OCI-LY3 (cell line): ENCODE measurements at regions not wholly inside any gene's neighbourhood (a gene's known extent, or its start where the extent isn't known, plus 50 kb on each side); places are given as distances from the start of the nearest gene placed in this dataset.

Source experiments
- H2AFZ ChIP-seq: fragments of 200-600, 300-600 bp; shearing (Covaris generic); 2 replicates; pipeline ENCODE4 v1.6.0; 2014; ENCODE audit warnings: antibody characterized with exemption, low read depth, low read length
- H3K27ac ChIP-seq: fragments of 200-600, 300-600 bp; sonication (generic); 2 replicates; pipeline ENCODE4 v1.5.1; 2014; ENCODE audit warnings: mild to moderate bottlenecking, low read length, moderate library complexity, mixed read lengths
- H3K27me3 ChIP-seq: fragments of 200-600, 300-600 bp; sonication (generic); 2 replicates; pipeline ENCODE4 v1.6.1; 2014; ENCODE audit warnings: low read depth, low read length, mixed read lengths
- H3K36me3 ChIP-seq: fragments of 200-600, 300-600 bp; sonication (generic); replicated peaks from 2 replicates; pipeline ENCODE3; 2014; ENCODE audit warnings: low read depth, low read length, mixed read lengths
- H3K4me1 ChIP-seq: fragments of 300-600, 200-600 bp; sonication (generic); 2 replicates; pipeline ENCODE4 v1.6.1; 2014; ENCODE audit warnings: low read length, mixed read lengths
- H3K4me2 ChIP-seq: fragments of 200-600, 300-600 bp; sonication (generic); 2 replicates; pipeline ENCODE4 v1.6.1; 2014; ENCODE audit warnings: low read length, mixed read lengths
- H3K4me3 ChIP-seq: fragments of 300-600, 200-600 bp; sonication (generic); 2 replicates; pipeline ENCODE4 v1.5.1; 2014; ENCODE audit warnings: antibody characterized with exemption, mild to moderate bottlenecking, low read length, moderate library complexity
- H3K79me2 ChIP-seq: fragments of 300-600, 200-600 bp; shearing (Covaris generic); 2 replicates; pipeline ENCODE4 v1.6.1; 2014; ENCODE audit warnings: mild to moderate bottlenecking, low read length, mixed read lengths
- H3K9ac ChIP-seq: fragments of 300-600, 200-600 bp; shearing (Covaris generic); 2 replicates; pipeline ENCODE4 v1.6.0; 2014; ENCODE audit warnings: mild to moderate bottlenecking, low read length, moderate library complexity
- H3K9me3 ChIP-seq: fragments of 200-600, 300-600 bp; shearing (Covaris generic); 2 replicates; pipeline ENCODE4 v1.6.1; 2014; ENCODE audit warnings: low read length, mixed read lengths; ENCODE audit not compliant: insufficient read depth
- H4K20me1 ChIP-seq: fragments of 200-600, 300-600 bp; sonication (generic); 2 replicates; pipeline ENCODE4 v1.6.1; 2016; ENCODE audit warnings: low read length, mixed read lengths; ENCODE audit not compliant: insufficient read depth
- CTCF ChIP-seq: fragments of 200-600, 300-600 bp; sonication (generic); IDR thresholded peaks from 2 replicates; pipeline ENCODE4 v1.5.1; 2014; ENCODE audit warnings: antibody characterized with exemption, low read length, low read depth
- EZH2phosphoT487 ChIP-seq: fragments of 200-600 bp; shearing (Covaris generic); IDR thresholded peaks from 2 replicates; pipeline ENCODE4 v1.6.1; 2018; ENCODE audit warnings: antibody characterized with exemption, mixed run types, low read depth

GRCh38 chr10:78388331-78389050 is 354.8 kb downstream of the RPS24 start:
- H3K9me3 ChIP-seq, result no peaks in the 10 kb centered on the region
- no peaks in the 10 kb centered on the region for H3K4me1 ChIP-seq
- no peaks in the 10 kb centered on the region for H3K36me3 ChIP-seq
- TF ChIP-seq CTCF (no peak), EZH2phosphoT487 (no peak)
- H3K4me2 ChIP-seq, result no peak overlapping the region
- no peaks in the 10 kb centered on the region for H3K79me2 ChIP-seq
- H2AFZ ChIP-seq, result no peak overlapping the region
- H3K27me3 ChIP-seq, result peaks cover 7% of the 10 kb centered on the region; the same call in 1 of the 2 replicates
- no peak overlapping the region for H3K27ac ChIP-seq
- no peak overlapping the region for H3K4me3 ChIP-seq
- no peak overlapping the region for H3K9ac ChIP-seq
- H4K20me1 ChIP-seq, result no peaks in the 10 kb centered on the region

DNA sequence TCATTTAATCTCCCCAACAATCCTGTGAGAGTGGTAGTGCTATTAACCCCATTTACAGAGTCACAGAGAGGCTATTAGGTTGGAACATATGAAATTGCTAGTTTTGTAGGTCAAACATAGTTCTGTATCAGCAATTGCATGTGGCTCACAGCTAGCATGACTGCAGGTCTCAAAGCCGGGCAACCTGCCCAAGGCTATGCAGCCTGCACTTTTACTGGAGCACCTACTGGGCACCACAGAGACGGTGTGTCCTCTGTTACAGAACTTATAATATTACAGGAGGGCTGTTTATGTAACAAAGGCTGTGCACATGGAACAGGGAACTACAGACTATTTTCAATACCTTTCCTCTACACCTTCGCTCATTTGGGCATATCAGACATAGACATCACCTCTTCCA is 355.8 kb downstream of the RPS24 start:
- Histone ChIP-seq H3K27me3 (peaks cover 6% of the 10 kb centered on the region; the same call in 1 of the 2 replicates), H3K4me1 (no peaks in the 10 kb centered on the region), H4K20me1 (no peaks in the 10 kb centered on the region), H3K4me3 (no peak overlapping the region), H2AFZ (no peak overlapping the region), H3K36me3 (no peaks in the 10 kb centered on the region), H3K4me2 (no peak overlapping the region), H3K27ac (no peak overlapping the region), H3K9ac (no peak overlapping the region), H3K9me3 (no peaks in the 10 kb centered on the region), H3K79me2 (no peaks in the 10 kb centered on the region)
- TF ChIP-seq CTCF (no peak), EZH2phosphoT487 (no peak)

GRCh38 chr10:78390051-78390450 is 356.4 kb downstream of the RPS24 start:
- Histone ChIP-seq H3K4me1 (no peaks in the 10 kb centered on the region), H3K4me3 (no peak overlapping the region), H3K27me3 (no peaks in the 10 kb centered on the region; the same call in 1 of the 2 replicates), H3K36me3 (no peaks in the 10 kb centered on the region), H3K27ac (no peak overlapping the region), H3K9me3 (no peaks in the 10 kb centered on the region), H3K79me2 (no peaks in the 10 kb centered on the region), H3K4me2 (no peak overlapping the region), H3K9ac (no peak overlapping the region), H2AFZ (no peak overlapping the region), H4K20me1 (no peaks in the 10 kb centered on the region)
- no peak for TF ChIP-seq EZH2phosphoT487
- TF ChIP-seq CTCF, result no peak

GRCh38 chr10:78390817-78391216 is 357.2 kb downstream of the RPS24 start:
- no peaks in the 10 kb centered on the region for H3K79me2 ChIP-seq
- H3K9ac ChIP-seq, result no peak overlapping the region
- H3K27me3 ChIP-seq, result no peaks in the 10 kb centered on the region; the same call in 1 of the 2 replicates
- H4K20me1 ChIP-seq, result no peaks in the 10 kb centered on the region
- no peak overlapping the region for H3K4me3 ChIP-seq
- H3K4me2 ChIP-seq, result no peak overlapping the region
- no peaks in the 10 kb centered on the region for H3K9me3 ChIP-seq
- H2AFZ ChIP-seq, result no peak overlapping the region
- no peaks in the 10 kb centered on the region for H3K36me3 ChIP-seq
- no peaks in the 10 kb centered on the region for H3K4me1 ChIP-seq
- H3K27ac ChIP-seq, result no peak overlapping the region
- no peak for TF ChIP-seq EZH2phosphoT487
- no peak for TF ChIP-seq CTCF
